ENCODE measurements at regions not wholly inside any gene's neighbourhood (a gene's known extent, or its start where the extent isn't known, plus 50 kb on each side); places are given as distances from the start of the nearest gene placed in this dataset.

DNA sequence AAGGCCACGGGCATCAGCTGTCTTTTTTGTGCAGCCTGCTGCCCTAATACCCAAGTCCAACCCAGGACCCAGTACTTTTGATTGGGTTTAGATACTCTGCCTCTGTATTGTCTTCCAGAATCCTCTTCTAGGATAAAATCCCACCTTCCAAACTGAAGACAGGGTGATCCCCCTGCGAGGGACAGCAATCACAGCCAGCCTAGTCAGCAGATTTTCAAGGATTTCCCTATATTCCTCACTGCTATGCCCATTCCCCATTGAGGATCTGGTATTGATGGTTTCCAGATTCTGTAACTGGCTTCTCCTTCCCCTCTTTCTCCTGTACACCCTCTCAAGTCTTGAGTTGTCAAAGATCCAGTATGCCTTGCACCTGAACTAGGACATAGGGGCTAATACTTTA lies 389.4 kb downstream of the TRIM36 start:
- TF ChIP-seq EZH2 (IDR thresholded peaks at IDR 0.05; ENCODE audit: insufficient read depth, poor library complexity, severe bottlenecking): no peak
- TF ChIP-seq EZH2phosphoT487 (IDR thresholded peaks at IDR 0.05; ENCODE audit: insufficient read depth, low read depth): no peak

All from GM23248 (cell line).